ENCODE measurements at regions not wholly inside any gene's neighbourhood (a gene's known extent, or its start where the extent isn't known, plus 50 kb on each side); places are given as distances from the start of the nearest gene placed in this dataset.
"Not testable (repeated sequence)": the region's sequence is repeated elsewhere in the genome, so short reads cannot be mapped to it uniquely, and the experiment has no call there.

DNA sequence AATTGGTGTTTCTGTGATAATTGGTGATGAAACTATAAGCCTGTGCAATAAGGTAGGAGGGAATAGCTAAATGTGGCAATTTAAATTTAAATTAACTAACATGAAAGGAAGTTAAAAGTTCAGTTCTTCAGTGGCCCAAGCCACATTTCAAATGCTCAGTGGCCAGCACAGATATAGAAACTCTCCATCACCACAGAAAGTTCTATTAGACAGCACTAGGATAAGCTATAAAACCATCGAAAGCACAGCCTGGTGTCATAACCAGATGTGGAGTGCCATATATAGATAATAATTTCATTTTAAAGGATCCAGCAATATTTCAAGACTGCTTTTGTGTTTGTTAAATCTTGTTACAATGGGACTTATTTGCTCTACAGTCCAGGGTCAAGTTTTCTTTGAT, 119.3 kb upstream of the NR3C2 start:
- POLR2A ChIA-PET, result no interaction called here
- no peak for DNase-seq (ENCODE audit: low read depth, low spot score)
- CTCF ChIA-PET, result no interaction called here

GRCh38 chr4:148557793-148558192, 115.6 kb upstream of the NR3C2 start:
- ChIA-PET CTCF (no interaction called here), POLR2A (no interaction called here)
- no peak for DNase-seq (ENCODE audit: low read depth, low spot score)
- TF ChIP-seq, protein P1, sequence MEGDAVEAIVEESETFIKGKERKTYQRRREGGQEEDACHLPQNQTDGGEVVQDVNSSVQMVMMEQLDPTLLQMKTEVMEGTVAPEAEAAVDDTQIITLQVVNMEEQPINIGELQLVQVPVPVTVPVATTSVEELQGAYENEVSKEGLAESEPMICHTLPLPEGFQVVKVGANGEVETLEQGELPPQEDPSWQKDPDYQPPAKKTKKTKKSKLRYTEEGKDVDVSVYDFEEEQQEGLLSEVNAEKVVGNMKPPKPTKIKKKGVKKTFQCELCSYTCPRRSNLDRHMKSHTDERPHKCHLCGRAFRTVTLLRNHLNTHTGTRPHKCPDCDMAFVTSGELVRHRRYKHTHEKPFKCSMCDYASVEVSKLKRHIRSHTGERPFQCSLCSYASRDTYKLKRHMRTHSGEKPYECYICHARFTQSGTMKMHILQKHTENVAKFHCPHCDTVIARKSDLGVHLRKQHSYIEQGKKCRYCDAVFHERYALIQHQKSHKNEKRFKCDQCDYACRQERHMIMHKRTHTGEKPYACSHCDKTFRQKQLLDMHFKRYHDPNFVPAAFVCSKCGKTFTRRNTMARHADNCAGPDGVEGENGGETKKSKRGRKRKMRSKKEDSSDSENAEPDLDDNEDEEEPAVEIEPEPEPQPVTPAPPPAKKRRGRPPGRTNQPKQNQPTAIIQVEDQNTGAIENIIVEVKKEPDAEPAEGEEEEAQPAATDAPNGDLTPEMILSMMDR (IDR thresholded peaks at IDR 0.05; ENCODE audit: insufficient read depth, low read length, missing control alignments), result no peak
- no peak overlapping the region for H3K4me3 ChIP-seq (ENCODE audit: low read depth, low read length)

More for the DNA sequence above, 119.3 kb upstream of the NR3C2 start:
- no peak overlapping the region for H3K4me3 ChIP-seq (ENCODE audit: low read depth, low read length)
- TF ChIP-seq, protein P1 (IDR thresholded peaks at IDR 0.05; ENCODE audit: insufficient read depth, low read length, missing control alignments), result no peak

DNA sequence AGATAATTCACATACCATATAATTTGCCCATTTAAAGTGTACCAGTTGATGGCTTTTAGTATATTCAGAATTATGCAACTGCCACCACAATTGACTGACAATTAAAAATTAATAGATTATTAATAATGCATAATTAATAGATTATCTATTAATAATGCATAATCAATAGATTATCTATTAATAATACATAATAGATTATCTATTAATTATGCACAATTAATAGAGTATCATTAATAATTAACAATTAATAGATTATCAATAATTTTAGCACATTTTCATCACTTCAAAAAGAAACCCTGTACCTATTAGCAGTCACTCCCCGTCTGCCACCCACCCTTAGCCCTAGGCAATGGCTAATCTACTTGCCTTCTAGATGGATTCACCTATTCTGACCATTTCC, 108.6 kb upstream of the NR3C2 start:
- ChIA-PET CTCF (no interaction called here), POLR2A (no interaction called here)
- TF ChIP-seq, protein P1 (IDR thresholded peaks at IDR 0.05; ENCODE audit: insufficient read depth, low read length, missing control alignments), result no peak
- H3K4me3 ChIP-seq (ENCODE audit: low read depth, low read length), result no peak overlapping the region
- no peak for DNase-seq (ENCODE audit: low read depth, low spot score)

DNA sequence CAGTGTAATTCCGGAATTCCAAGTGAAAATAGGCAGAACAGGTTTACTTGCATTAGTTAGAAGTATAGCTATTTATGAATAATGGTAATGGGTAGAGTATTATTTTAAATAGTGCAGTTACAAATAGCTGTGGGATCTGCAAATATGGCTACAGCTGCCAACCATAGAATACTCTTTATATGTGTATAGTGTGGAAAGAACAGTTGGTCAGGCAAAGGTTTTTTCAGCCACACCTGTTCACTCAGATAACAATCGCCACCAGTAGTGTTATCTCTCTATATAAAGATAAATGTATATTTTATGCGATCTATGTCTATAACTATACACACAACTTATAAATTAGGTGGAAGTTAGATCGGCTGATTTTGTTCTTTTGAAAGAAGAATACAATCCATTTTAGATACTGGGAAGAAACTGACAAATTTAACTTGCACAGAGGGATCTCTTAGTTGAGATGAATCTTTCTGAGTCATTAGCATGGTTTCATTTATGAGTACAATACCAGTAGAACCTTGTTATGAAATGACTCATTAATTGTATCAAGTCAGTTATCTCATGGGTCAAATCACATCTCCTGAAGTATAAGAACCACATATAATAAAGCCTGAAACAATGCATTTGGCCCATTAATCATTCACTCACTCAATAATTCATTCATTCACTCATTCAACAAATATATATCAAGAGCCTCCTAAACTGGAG, 100.9 kb upstream of the NR3C2 start:
- no peak overlapping the region for H3K4me3 ChIP-seq (ENCODE audit: low read depth, low read length)
- POLR2A ChIA-PET, result no interaction called here
- TF ChIP-seq, protein P1 (IDR thresholded peaks at IDR 0.05; ENCODE audit: insufficient read depth, low read length, missing control alignments), result no peak
- CTCF ChIA-PET, result no interaction called here
- DNase-seq (ENCODE audit: low read depth, low spot score), result no peak

DNA sequence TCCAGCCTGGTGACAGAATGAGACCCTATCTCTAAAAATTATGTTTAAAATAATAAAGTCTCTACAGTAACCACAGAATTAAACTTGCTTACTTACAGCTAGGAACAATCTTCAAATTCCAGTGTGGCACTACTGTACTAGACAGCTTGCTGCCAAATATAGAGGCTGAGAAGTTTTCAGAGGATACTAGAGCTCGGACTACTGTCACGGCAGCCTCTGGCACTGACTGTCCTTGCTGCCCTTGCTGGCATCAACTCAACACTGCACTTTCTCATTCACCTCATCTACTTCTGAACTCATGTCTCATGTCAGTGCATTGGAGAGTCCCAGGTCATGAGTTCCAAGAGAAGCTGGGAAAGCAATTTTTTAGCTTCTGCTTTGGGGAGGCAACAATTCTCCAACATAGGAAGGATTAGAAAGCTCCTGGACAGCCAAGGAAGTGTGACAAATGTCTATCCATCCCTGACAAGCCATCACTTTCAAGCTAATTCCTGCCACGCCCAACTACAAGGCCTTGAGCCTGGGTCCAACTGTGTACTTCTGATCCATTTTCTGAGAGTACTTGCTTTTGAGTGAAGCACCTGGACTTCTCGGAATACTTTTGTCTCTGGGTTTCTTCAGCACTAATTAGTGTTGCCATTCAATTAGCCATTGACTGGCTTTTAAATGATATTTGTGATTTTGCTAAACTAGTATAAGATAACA, 98.6 kb upstream of the NR3C2 start:
- ChIA-PET CTCF (no interaction called here), POLR2A (no interaction called here)
- no peak overlapping the region for H3K4me3 ChIP-seq (ENCODE audit: low read depth, low read length)
- TF ChIP-seq, protein P1 (IDR thresholded peaks at IDR 0.05; ENCODE audit: insufficient read depth, low read length, missing control alignments), result no peak
- DNase-seq (ENCODE audit: low read depth, low spot score), result no peak

- POLR2A ChIA-PET, result no interaction called here
- H3K4me3 ChIP-seq (ENCODE audit: low read depth, low read length), result no peak overlapping the region
- TF ChIP-seq, protein P1 (IDR thresholded peaks at IDR 0.05; ENCODE audit: insufficient read depth, low read length, missing control alignments), result no peak
- DNase-seq (ENCODE audit: low read depth, low spot score), result no peak
- CTCF ChIA-PET, result no interaction called here
Observed at GRCh38 chr4:148539387-148539786, 97.2 kb upstream of the NR3C2 start.

GRCh38 chr4:148533851-148534250, 91.6 kb upstream of the NR3C2 start:
- H3K4me3 ChIP-seq (ENCODE audit: low read depth, low read length); CTCF ChIA-PET; DNase-seq (ENCODE audit: low read depth, low spot score); POLR2A ChIA-PET: not testable (repeated sequence)
